WTC11 (cell line): ENCODE measurements at regions not wholly inside any gene's neighbourhood (a gene's known extent, or its start where the extent isn't known, plus 50 kb on each side); places are given as distances from the start of the nearest gene placed in this dataset.

Source experiments
- ATAC-seq: fragments of 200-7000 bp; cut with Tn5 transposase; 2 replicates; pipeline ENCODE4 v1.10.0; 2021; ENCODE audit warnings: mild to moderate bottlenecking, moderate library complexity
- CTCF ChIA-PET: fragments of 300-600 bp; sonication (Branson Sonifier 250); formaldehyde crosslinking; loops from one replicate; lab custom pipeline; 2021; ENCODE audit warnings: antibody characterized with exemption; lab: Charles Lee
- POLR2A ChIA-PET: fragments of 350-600 bp; sonication (Branson Sonifier 250); formaldehyde crosslinking; loops from one replicate; lab custom pipeline; 2021; ENCODE audit warnings: antibody characterized with exemption; lab: Charles Lee
- DNase-seq: peaks from one replicate; pipeline ENCODE4 v3.0.0; 2021; ENCODE audit warnings: low spot score
- H3K27ac Mint-ChIP-seq: 2 replicates; pipeline ENCODE4 v1.8.0; 2021; ENCODE audit warnings: mixed read lengths
- H3K27me3 Mint-ChIP-seq: 2 replicates; pipeline ENCODE4 v1.8.0; 2021; ENCODE audit warnings: low read depth, mild to moderate bottlenecking, moderate library complexity, mixed read lengths
- H3K36me3 Mint-ChIP-seq: 2 replicates; pipeline ENCODE4 v1.8.0; 2021; ENCODE audit warnings: mixed read lengths
- H3K4me1 Mint-ChIP-seq: 2 replicates; pipeline ENCODE4 v1.8.0; 2022; ENCODE audit warnings: mixed read lengths
- H3K4me3 Mint-ChIP-seq: 2 replicates; pipeline ENCODE4 v1.8.0; 2021; ENCODE audit warnings: mild to moderate bottlenecking, moderate library complexity, mixed read lengths
- H3K9me3 Mint-ChIP-seq: 2 replicates; pipeline ENCODE4 v1.8.0; 2021; ENCODE audit warnings: mixed read lengths
- GTF2I ChIP-seq: fragments of 250-450 bp; sonication (Bioruptor Pico); conservative IDR thresholded peaks from 2 replicates; pipeline ENCODE4 v1.4.0; 2021; ENCODE audit warnings: mild to moderate bottlenecking
- HMGA2 ChIP-seq: fragments of 250-450 bp; sonication (Bioruptor Pico); IDR thresholded peaks from 2 replicates; pipeline ENCODE4 v1.4.0; 2021; ENCODE audit warnings: mild to moderate bottlenecking, moderate library complexity
- NFYB ChIP-seq: sonication (generic); formaldehyde crosslinking; conservative IDR thresholded peaks from 2 replicates; pipeline ENCODE4 v1.8.0; 2022; ENCODE audit warnings: low read depth, missing genetic modification reagents
- ZNF671 ChIP-seq: fragments of 250-450 bp; sonication (Bioruptor Pico); IDR thresholded peaks from 2 replicates; pipeline ENCODE4 v1.8.0; 2021; ENCODE audit warnings: mild to moderate bottlenecking
- TF ChIP-seq, protein P1 (sequence below): sonication (generic); formaldehyde crosslinking; IDR thresholded peaks from 2 replicates; pipeline ENCODE4 v1.8.1; 2023; ENCODE audit warnings: mild to moderate bottlenecking, missing genetic modification reagents
- TF ChIP-seq, protein P2 (sequence below): sonication (generic); formaldehyde crosslinking; IDR thresholded peaks from 2 replicates; pipeline ENCODE4 v1.8.1; 2022; ENCODE audit warnings: missing genetic modification reagents, borderline replicate concordance
- TF ChIP-seq, protein P3 (sequence below): fragments of 250-450 bp; sonication (Bioruptor Pico); conservative IDR thresholded peaks from 2 replicates; pipeline ENCODE4 v1.9.0; 2021; ENCODE audit warnings: mild to moderate bottlenecking
- TF ChIP-seq, protein P4 (sequence below): fragments of 250-450 bp; sonication (Bioruptor Pico); IDR thresholded peaks from 2 replicates; pipeline ENCODE4 v1.9.0; 2021; ENCODE audit warnings: mild to moderate bottlenecking
- TF ChIP-seq, protein P5 (sequence below): sonication (generic); formaldehyde crosslinking; conservative IDR thresholded peaks from 2 replicates; pipeline ENCODE4 v1.8.1; 2022; ENCODE audit warnings: mild to moderate bottlenecking, missing genetic modification reagents
- TF ChIP-seq, protein P6 (sequence below): sonication (generic); formaldehyde crosslinking; IDR thresholded peaks from 2 replicates; pipeline ENCODE4 v1.8.1; 2023; ENCODE audit warnings: mild to moderate bottlenecking, missing genetic modification reagents, borderline replicate concordance
- TF ChIP-seq, protein P7 (sequence below): fragments of 250-450 bp; sonication (Bioruptor Pico); IDR thresholded peaks from 2 replicates; pipeline ENCODE4 v1.9.0; 2021; ENCODE audit warnings: mild to moderate bottlenecking, borderline replicate concordance

DNA sequence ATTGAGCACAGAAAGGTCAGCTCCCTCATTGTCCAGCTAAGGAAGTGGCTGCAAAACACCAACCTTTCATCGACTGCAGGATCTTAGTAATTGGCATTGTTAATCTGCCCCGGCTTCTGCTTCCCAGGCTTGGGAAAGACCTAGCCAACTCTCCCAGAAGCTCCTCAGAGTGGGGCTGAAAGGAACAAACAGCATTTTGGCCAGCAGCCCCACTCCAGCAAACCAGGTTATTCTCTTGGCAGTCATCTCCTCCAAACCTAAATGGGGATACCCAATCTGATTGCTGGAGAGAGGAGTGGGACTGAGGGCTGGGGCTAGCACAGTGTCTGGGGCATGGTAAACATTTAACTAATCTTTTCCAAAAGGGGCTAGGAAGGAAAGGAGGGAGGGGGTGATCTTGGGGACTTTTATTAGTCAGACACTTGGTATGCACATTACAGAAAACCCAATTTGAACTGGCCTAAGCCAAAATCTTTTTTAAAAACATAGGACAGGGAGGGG lies 294.4 kb downstream of the MN1 start:
- ChIA-PET POLR2A (no interaction called here), CTCF (no interaction called here)
- H3K27ac Mint-ChIP-seq: no peak overlapping the region
- no peak overlapping the region for H3K4me3 Mint-ChIP-seq
- no peaks in the 10 kb centered on the region; the same call in 1 of the 2 replicates for H3K27me3 Mint-ChIP-seq
- DNase-seq (no peak), ATAC-seq (no peak)
- H3K4me1 Mint-ChIP-seq: no peaks in the 10 kb centered on the region
- peaks cover 9% of the 10 kb centered on the region for H3K9me3 Mint-ChIP-seq
- TF ChIP-seq, protein P1, sequence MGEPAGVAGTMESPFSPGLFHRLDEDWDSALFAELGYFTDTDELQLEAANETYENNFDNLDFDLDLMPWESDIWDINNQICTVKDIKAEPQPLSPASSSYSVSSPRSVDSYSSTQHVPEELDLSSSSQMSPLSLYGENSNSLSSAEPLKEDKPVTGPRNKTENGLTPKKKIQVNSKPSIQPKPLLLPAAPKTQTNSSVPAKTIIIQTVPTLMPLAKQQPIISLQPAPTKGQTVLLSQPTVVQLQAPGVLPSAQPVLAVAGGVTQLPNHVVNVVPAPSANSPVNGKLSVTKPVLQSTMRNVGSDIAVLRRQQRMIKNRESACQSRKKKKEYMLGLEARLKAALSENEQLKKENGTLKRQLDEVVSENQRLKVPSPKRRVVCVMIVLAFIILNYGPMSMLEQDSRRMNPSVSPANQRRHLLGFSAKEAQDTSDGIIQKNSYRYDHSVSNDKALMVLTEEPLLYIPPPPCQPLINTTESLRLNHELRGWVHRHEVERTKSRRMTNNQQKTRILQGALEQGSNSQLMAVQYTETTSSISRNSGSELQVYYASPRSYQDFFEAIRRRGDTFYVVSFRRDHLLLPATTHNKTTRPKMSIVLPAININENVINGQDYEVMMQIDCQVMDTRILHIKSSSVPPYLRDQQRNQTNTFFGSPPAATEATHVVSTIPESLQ (CRISPR knock-in tag): no peak
- TF ChIP-seq HMGA2 (CRISPR knock-in tag): no peak
- TF ChIP-seq ZNF671 (CRISPR knock-in tag): no peak
- TF ChIP-seq, protein P2, sequence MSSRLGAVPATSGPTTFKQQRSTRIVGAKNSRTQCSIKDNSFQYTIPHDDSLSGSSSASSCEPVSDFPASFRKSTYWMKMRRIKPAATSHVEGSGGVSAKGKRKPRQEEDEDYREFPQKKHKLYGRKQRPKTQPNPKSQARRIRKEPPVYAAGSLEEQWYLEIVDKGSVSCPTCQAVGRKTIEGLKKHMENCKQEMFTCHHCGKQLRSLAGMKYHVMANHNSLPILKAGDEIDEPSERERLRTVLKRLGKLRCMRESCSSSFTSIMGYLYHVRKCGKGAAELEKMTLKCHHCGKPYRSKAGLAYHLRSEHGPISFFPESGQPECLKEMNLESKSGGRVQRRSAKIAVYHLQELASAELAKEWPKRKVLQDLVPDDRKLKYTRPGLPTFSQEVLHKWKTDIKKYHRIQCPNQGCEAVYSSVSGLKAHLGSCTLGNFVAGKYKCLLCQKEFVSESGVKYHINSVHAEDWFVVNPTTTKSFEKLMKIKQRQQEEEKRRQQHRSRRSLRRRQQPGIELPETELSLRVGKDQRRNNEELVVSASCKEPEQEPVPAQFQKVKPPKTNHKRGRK (CRISPR knock-in tag): no peak
- TF ChIP-seq NFYB (CRISPR knock-in tag): no peak
- TF ChIP-seq, protein P3, sequence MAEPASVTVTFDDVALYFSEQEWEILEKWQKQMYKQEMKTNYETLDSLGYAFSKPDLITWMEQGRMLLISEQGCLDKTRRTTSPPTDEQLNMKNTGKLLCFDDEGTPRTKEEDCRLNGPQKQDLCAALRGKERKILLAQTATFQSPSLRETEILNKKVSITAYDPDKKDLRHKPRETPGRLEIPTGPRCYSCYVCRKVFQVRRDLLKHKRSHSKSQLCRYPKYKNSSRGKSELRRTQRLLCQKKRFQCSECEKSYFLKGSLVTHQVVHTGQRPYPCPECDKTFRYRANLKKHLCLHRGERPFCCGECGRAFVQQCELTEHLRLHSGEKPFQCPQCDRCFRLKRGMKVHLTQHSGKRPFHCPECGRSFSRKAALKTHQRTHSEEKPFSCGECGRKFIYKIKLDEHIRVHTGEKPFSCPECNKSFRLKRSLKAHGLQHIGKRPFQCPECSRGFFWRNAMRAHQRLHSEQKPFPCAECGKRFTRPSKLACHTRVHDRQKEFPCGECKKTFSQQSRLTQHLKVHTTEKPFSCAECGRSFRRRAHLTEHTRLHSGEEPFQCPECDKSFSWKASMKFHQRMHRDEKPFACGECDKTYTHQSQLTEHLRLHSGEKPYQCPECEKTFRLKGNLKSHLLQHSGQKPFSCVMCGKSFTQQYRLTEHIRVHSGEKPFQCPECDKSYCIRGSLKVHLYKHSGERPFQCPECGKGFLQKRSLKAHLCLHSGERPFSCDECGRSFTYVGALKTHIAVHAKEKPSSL: no peak
- TF ChIP-seq, protein P4, sequence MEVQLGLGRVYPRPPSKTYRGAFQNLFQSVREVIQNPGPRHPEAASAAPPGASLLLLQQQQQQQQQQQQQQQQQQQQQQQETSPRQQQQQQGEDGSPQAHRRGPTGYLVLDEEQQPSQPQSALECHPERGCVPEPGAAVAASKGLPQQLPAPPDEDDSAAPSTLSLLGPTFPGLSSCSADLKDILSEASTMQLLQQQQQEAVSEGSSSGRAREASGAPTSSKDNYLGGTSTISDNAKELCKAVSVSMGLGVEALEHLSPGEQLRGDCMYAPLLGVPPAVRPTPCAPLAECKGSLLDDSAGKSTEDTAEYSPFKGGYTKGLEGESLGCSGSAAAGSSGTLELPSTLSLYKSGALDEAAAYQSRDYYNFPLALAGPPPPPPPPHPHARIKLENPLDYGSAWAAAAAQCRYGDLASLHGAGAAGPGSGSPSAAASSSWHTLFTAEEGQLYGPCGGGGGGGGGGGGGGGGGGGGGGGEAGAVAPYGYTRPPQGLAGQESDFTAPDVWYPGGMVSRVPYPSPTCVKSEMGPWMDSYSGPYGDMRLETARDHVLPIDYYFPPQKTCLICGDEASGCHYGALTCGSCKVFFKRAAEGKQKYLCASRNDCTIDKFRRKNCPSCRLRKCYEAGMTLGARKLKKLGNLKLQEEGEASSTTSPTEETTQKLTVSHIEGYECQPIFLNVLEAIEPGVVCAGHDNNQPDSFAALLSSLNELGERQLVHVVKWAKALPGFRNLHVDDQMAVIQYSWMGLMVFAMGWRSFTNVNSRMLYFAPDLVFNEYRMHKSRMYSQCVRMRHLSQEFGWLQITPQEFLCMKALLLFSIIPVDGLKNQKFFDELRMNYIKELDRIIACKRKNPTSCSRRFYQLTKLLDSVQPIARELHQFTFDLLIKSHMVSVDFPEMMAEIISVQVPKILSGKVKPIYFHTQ (CRISPR knock-in tag): no peak
- TF ChIP-seq, protein P5, sequence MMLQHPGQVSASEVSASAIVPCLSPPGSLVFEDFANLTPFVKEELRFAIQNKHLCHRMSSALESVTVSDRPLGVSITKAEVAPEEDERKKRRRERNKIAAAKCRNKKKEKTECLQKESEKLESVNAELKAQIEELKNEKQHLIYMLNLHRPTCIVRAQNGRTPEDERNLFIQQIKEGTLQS (CRISPR knock-in tag): no peak
- TF ChIP-seq, protein P6, sequence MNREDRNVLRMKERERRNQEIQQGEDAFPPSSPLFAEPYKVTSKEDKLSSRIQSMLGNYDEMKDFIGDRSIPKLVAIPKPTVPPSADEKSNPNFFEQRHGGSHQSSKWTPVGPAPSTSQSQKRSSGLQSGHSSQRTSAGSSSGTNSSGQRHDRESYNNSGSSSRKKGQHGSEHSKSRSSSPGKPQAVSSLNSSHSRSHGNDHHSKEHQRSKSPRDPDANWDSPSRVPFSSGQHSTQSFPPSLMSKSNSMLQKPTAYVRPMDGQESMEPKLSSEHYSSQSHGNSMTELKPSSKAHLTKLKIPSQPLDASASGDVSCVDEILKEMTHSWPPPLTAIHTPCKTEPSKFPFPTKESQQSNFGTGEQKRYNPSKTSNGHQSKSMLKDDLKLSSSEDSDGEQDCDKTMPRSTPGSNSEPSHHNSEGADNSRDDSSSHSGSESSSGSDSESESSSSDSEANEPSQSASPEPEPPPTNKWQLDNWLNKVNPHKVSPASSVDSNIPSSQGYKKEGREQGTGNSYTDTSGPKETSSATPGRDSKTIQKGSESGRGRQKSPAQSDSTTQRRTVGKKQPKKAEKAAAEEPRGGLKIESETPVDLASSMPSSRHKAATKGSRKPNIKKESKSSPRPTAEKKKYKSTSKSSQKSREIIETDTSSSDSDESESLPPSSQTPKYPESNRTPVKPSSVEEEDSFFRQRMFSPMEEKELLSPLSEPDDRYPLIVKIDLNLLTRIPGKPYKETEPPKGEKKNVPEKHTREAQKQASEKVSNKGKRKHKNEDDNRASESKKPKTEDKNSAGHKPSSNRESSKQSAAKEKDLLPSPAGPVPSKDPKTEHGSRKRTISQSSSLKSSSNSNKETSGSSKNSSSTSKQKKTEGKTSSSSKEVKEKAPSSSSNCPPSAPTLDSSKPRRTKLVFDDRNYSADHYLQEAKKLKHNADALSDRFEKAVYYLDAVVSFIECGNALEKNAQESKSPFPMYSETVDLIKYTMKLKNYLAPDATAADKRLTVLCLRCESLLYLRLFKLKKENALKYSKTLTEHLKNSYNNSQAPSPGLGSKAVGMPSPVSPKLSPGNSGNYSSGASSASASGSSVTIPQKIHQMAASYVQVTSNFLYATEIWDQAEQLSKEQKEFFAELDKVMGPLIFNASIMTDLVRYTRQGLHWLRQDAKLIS (CRISPR knock-in tag): no peak
- TF ChIP-seq GTF2I (CRISPR knock-in tag): no peak
- TF ChIP-seq, protein P7, sequence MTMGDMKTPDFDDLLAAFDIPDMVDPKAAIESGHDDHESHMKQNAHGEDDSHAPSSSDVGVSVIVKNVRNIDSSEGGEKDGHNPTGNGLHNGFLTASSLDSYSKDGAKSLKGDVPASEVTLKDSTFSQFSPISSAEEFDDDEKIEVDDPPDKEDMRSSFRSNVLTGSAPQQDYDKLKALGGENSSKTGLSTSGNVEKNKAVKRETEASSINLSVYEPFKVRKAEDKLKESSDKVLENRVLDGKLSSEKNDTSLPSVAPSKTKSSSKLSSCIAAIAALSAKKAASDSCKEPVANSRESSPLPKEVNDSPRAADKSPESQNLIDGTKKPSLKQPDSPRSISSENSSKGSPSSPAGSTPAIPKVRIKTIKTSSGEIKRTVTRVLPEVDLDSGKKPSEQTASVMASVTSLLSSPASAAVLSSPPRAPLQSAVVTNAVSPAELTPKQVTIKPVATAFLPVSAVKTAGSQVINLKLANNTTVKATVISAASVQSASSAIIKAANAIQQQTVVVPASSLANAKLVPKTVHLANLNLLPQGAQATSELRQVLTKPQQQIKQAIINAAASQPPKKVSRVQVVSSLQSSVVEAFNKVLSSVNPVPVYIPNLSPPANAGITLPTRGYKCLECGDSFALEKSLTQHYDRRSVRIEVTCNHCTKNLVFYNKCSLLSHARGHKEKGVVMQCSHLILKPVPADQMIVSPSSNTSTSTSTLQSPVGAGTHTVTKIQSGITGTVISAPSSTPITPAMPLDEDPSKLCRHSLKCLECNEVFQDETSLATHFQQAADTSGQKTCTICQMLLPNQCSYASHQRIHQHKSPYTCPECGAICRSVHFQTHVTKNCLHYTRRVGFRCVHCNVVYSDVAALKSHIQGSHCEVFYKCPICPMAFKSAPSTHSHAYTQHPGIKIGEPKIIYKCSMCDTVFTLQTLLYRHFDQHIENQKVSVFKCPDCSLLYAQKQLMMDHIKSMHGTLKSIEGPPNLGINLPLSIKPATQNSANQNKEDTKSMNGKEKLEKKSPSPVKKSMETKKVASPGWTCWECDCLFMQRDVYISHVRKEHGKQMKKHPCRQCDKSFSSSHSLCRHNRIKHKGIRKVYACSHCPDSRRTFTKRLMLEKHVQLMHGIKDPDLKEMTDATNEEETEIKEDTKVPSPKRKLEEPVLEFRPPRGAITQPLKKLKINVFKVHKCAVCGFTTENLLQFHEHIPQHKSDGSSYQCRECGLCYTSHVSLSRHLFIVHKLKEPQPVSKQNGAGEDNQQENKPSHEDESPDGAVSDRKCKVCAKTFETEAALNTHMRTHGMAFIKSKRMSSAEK (CRISPR knock-in tag): no peak
- TF ChIP-seq, all 79 proteins: peak for 0
- H3K36me3 Mint-ChIP-seq: no peaks in the 10 kb centered on the region
